ENCODE measurements at regions not wholly inside any gene's neighbourhood (a gene's known extent, or its start where the extent isn't known, plus 50 kb on each side); places are given as distances from the start of the nearest gene placed in this dataset.

GRCh38 chr2:147603876-147604275 lies 241.0 kb upstream of the ACVR2A start:
- no peak for ATAC-seq
- TF ChIP-seq ZNF565 (CRISPR knock-in tag; conservative IDR thresholded peaks at IDR 0.05; ENCODE audit: low read depth) (no peak), BACH2 (CRISPR knock-in tag; IDR thresholded peaks at IDR 0.05; ENCODE audit: borderline replicate concordance) (no peak), OSR1 (CRISPR knock-in tag; IDR thresholded peaks at IDR 0.05) (no peak), ESRRG (CRISPR knock-in tag; IDR thresholded peaks at IDR 0.05) (no peak), ZNF8 (CRISPR knock-in tag; IDR thresholded peaks at IDR 0.05) (no peak)

- TF ChIP-seq ZNF70 (CRISPR knock-in tag; IDR thresholded peaks at IDR 0.05) (no peak), ZNF565 (CRISPR knock-in tag; conservative IDR thresholded peaks at IDR 0.05; ENCODE audit: low read depth) (no peak), TOX (CRISPR knock-in tag; IDR thresholded peaks at IDR 0.05; ENCODE audit: borderline replicate concordance) (no peak), CSDC2 (CRISPR knock-in tag; IDR thresholded peaks at IDR 0.05) (no peak), CREB5 (CRISPR knock-in tag; IDR thresholded peaks at IDR 0.05; ENCODE audit: low read depth) (no peak), RARB (CRISPR knock-in tag; IDR thresholded peaks at IDR 0.05) (no peak), ZFP30 (CRISPR knock-in tag; IDR thresholded peaks at IDR 0.05) (no peak), TCF4 (CRISPR knock-in tag; IDR thresholded peaks at IDR 0.05; ENCODE audit: borderline replicate concordance) (no peak), SNAI2 (CRISPR knock-in tag; IDR thresholded peaks at IDR 0.05) (no peak), PPARA (CRISPR knock-in tag; IDR thresholded peaks at IDR 0.05; ENCODE audit: borderline replicate concordance) (no peak), PATZ1 (CRISPR knock-in tag; IDR thresholded peaks at IDR 0.05; ENCODE audit: borderline replicate concordance) (no peak), ZNF8 (CRISPR knock-in tag; IDR thresholded peaks at IDR 0.05) (no peak), BACH2 (CRISPR knock-in tag; IDR thresholded peaks at IDR 0.05; ENCODE audit: borderline replicate concordance) (no peak)
- no peak for ATAC-seq
These were observed 241.4 kb upstream of the ACVR2A start for GRCh38 chr2:147603447-147603846.

GRCh38 chr2:147600646-147601045 lies 244.2 kb upstream of the ACVR2A start:
- no peak for ATAC-seq
- TF ChIP-seq BACH2 (CRISPR knock-in tag; IDR thresholded peaks at IDR 0.05; ENCODE audit: borderline replicate concordance) (no peak), OSR1 (CRISPR knock-in tag; IDR thresholded peaks at IDR 0.05) (no peak), SNAI2 (CRISPR knock-in tag; IDR thresholded peaks at IDR 0.05) (no peak), ZNF565 (CRISPR knock-in tag; conservative IDR thresholded peaks at IDR 0.05; ENCODE audit: low read depth) (no peak), ZFP30 (CRISPR knock-in tag; IDR thresholded peaks at IDR 0.05) (no peak), CSDC2 (CRISPR knock-in tag; IDR thresholded peaks at IDR 0.05) (no peak), CSRNP3 (CRISPR knock-in tag; IDR thresholded peaks at IDR 0.05) (no peak), RARB (CRISPR knock-in tag; IDR thresholded peaks at IDR 0.05) (no peak), ZC3H10 (CRISPR knock-in tag; IDR thresholded peaks at IDR 0.05) (no peak)

- no peak for TF ChIP-seq CSDC2 (CRISPR knock-in tag; IDR thresholded peaks at IDR 0.05)
- no peak for TF ChIP-seq PPARA (CRISPR knock-in tag; IDR thresholded peaks at IDR 0.05; ENCODE audit: borderline replicate concordance)
- TF ChIP-seq OSR1 (CRISPR knock-in tag; IDR thresholded peaks at IDR 0.05) = no peak
- TF ChIP-seq GLIS3 (CRISPR knock-in tag; IDR thresholded peaks at IDR 0.05) = no peak
- no peak for TF ChIP-seq PATZ1 (CRISPR knock-in tag; IDR thresholded peaks at IDR 0.05; ENCODE audit: borderline replicate concordance)
- TF ChIP-seq ESRRG (CRISPR knock-in tag; IDR thresholded peaks at IDR 0.05) = no peak
- no peak for TF ChIP-seq BACH2 (CRISPR knock-in tag; IDR thresholded peaks at IDR 0.05; ENCODE audit: borderline replicate concordance)
- no peak for TF ChIP-seq TOX (CRISPR knock-in tag; IDR thresholded peaks at IDR 0.05; ENCODE audit: borderline replicate concordance)
- TF ChIP-seq ZC3H10 (CRISPR knock-in tag; IDR thresholded peaks at IDR 0.05) = no peak
- no peak for ATAC-seq
These were observed 244.6 kb upstream of the ACVR2A start for GRCh38 chr2:147600223-147600622.

GRCh38 chr2:147595200-147595599 lies 249.6 kb upstream of the ACVR2A start:
- no peak for ATAC-seq
- TF ChIP-seq POU6F1 (CRISPR knock-in tag; IDR thresholded peaks at IDR 0.05; ENCODE audit: borderline replicate concordance, low read depth) (no peak), PPARA (CRISPR knock-in tag; IDR thresholded peaks at IDR 0.05; ENCODE audit: borderline replicate concordance) (no peak), ESRRG (CRISPR knock-in tag; IDR thresholded peaks at IDR 0.05) (no peak), ZFP3 (CRISPR knock-in tag; IDR thresholded peaks at IDR 0.05) (no peak), ZNF70 (CRISPR knock-in tag; IDR thresholded peaks at IDR 0.05) (no peak), ISL1 (CRISPR knock-in tag; IDR thresholded peaks at IDR 0.05) (no peak), ZC3H10 (CRISPR knock-in tag; IDR thresholded peaks at IDR 0.05) (no peak), TOX (CRISPR knock-in tag; IDR thresholded peaks at IDR 0.05; ENCODE audit: borderline replicate concordance) (no peak), TCF4 (CRISPR knock-in tag; IDR thresholded peaks at IDR 0.05; ENCODE audit: borderline replicate concordance) (no peak), ARNTL (CRISPR knock-in tag; IDR thresholded peaks at IDR 0.05; ENCODE audit: borderline replicate concordance, low read depth) (no peak)
